ENCODE measurements at regions not wholly inside any gene's neighbourhood (a gene's known extent, or its start where the extent isn't known, plus 50 kb on each side); places are given as distances from the start of the nearest gene placed in this dataset.
"Not testable (repeated sequence)": the region's sequence is repeated elsewhere in the genome, so short reads cannot be mapped to it uniquely, and the experiment has no call there.

DNA sequence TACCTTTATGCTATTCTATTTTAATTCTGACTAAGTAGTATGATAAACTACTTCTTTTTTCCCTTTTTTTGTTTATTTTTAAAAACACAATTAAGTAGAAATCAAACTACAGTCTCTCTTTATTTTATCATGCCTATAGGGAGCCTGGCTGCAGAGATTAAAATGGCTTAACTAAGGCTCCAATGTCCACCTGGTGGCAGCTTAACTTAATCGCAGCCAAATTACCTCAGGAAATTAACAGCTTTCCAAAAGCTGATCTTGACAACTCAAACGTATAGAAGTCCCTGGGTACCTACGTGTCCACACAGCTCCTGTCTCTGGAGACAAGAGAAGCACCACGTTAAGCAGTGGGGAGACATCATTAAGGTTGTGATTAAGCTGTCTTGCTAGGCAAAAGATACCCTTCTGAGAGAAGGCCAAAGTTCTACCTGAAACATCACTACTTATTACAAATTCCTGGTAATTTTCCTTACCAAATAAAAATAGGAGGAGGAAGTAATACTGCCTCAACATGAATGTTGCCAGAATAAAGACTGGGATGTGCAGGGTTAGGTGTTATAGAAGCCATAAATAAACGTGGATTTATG is 63.2 kb upstream of the SNX19 start:
- DNase-seq: peak; percentile 39

DNA sequence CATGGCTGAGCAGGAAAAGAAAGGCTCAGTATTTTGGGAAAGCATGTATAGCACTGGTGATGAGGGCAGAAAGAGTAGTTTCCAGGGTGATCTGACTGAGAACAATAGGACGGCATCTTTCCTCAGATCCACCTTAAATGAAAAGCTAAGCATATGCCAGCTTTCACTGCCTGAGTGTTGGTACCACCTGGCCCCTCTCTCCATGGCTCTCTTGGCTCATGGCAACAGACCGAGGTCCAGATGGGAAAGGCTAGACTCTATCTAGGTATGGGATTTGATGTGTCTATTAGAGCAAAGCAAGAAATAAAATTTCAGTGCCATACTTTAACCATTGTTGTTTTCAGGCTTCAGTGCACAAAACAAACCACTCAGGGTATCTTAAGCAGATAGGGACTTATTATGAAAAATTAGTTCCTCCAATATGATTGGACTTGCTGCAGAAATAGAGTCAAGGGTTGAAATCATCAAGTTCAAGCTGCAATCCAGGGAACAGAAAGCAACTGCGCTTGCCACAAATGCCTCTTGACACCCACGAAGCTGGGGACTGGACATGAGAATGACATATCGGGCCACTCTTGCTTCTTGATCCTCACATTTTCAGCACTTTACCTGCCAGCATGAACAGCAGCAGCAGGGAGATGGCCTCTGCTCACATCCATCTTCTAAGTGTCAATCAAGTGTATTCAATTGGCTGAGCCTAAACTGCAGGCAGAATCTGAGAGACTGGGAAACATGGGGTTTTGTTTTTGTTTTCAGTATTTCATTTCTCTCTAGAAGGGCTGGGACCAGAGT is 64.0 kb upstream of the SNX19 start:
- DNase-seq: no peak

DNA sequence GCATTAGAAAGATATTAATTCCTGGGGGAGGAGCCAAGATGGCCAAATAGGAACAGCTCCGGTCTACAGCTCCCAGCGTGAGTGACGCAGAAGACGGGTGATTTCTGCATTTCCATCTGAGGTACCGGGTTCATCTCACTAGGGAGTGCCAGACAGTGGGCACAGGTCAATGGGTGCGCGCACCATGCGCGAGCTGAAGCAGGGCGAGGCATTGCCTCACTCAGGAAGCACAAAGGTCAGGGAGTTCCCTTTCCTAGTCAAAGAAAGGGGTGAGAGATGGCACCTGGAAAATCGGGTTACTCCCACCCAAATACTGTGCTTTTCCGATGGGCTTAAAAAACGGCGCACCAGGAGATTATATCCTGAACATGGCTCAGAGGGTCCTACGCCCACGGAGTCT is 68.0 kb upstream of the SNX19 start:
- not testable (repeated sequence) for DNase-seq

DNA sequence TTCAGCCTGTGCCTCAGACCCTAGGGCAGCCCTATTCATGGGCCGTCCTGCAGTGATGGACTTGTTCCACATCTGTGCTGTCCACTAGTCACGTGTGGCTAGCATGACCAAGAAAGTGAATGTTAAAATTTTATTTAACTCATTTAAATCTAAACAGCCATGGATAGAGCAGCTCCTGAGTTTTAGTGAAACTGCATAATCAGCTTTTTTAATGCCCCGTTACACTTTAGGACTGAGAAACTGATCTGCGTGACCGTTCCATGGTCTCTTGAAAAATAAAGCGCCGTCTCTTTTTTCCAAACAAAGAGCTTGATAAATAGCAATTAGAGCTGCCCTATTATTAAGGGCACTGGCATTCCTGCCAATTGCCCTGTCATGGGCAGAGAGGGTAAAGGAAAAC is 76.5 kb upstream of the SNX19 start:
- DNase-seq: no peak

DNA sequence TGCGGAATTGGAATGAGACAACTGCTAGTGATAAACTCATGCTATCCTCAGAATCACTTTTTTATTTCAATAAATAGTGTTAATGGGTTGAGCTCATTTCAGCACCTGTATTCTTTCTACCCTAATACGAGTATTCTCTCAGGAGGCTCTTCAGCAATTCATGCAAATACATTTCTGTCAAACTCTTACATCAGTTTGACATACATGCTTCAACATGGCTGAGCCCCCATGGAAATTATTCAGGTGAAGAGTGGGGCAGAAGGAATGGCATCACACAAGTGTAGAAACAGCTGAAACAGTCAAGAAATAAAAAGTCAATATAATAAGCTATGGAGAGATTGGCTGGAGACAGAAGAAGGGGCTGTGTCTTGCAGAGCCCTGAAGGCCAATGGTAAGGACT is 77.8 kb upstream of the SNX19 start:
- no peak for DNase-seq

DNA sequence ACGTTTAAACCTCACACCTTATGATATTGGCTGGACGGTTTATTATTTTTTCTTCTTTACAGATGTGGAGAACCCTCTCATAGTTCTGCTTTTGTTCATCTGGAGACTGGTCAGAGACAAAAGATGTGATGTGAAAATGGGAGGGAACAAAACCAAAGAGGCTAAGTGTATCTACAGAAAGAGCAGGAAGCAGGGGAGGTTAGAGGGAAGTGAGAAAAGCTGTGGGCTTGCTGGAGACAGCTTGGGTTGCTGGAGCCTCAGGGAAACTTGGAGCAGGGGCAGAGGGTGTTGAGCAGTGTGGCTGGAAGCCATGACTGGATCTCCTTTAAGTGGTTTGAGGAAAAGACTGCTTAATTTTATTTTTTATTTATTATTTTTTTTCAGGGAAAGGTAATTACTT is 79.0 kb upstream of the SNX19 start:
- DNase-seq: no peak

DNA sequence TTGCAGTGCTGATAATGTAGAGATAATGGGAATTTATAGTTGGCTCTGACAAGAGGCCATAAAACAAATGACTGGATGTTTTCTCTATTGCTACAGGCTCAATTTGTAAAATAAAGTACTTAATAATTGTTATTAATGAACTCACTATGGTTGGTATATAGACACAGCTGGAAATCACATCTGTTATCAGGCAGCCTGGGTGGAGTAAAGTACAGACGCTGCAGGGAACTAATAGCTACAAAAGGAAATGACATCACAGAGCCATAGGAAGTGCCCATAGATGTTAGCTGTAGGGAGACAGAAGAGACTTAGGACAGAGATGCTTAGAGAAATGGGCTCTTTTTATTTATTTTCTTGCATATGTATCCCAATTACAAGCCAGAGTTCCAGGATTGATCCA is 81.0 kb upstream of the SNX19 start:
- DNase-seq: no peak

DNA sequence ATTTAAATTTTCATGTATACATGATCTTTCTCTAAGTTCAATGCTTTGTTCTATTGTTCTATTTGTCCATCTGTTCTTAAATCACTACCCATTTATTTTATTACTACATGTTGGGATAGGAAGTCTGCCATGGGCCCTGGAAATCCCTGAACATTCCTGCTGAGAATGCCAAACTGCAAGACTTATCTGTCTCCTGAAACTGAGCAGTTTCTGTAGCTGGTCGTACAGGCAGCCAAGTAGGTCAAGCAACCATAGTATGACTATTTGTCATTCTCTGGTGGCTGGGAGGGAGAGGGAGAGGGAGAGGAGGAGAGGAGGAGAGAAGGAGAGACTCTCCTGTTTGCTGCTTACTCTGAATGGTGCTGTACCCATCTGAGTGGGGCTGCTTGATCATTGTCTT is 82.8 kb upstream of the SNX19 start:
- no peak for DNase-seq

DNA sequence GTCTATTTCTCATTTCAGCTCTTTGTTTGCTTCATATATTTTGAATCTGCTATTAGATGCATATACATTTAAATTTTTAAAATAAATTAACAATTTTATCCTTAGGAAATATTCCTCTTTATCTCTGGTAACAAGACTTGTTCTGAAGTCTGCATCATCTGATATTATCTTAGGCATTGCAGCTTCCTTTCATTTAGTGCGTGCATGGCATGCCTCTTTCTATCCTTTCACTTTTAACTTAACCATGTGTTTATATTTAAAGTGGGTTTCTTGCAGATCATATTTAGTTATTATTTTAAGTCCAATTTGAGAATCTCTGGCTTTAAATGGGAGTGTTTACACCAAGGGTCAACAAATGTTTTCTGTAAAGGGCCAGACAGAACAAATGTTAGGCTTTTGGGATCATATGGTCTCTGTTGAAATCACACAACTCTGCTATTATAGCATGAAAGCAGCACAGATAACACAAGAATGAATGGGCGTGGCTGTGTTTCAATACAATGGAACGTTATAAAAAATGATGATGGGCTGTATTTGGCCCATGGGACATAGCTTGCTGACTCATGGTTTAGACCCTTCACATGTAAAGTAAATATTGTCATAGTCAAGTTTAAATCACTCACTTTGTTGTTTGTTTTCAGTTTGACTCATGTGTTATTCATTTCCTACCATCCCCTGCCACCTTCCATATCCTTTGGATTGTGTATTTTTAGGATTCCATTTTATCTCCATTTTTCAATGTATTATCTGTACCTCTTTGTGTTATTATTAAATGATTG is 83.9 kb upstream of the SNX19 start:
- peak; percentile 18 for DNase-seq

DNA sequence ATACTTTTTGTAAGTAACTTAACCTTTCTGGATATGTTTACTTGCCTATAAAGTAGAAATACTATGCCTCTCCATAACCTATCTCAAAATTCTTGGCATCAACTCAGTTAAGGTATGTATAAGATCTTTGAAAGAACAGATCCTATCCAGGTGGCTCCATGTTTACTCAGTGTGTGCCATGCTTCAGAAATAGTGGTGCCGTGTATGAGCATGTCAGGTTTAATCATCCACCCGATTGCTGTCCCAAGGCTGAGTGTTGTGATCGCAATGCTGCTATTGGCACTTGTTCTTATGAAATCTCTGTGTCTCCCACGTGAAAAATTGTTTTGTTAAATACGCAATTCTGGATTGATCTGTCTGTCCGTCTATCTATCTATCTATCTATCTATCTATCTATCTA is 85.9 kb upstream of the SNX19 start:
- no peak for DNase-seq

DNA sequence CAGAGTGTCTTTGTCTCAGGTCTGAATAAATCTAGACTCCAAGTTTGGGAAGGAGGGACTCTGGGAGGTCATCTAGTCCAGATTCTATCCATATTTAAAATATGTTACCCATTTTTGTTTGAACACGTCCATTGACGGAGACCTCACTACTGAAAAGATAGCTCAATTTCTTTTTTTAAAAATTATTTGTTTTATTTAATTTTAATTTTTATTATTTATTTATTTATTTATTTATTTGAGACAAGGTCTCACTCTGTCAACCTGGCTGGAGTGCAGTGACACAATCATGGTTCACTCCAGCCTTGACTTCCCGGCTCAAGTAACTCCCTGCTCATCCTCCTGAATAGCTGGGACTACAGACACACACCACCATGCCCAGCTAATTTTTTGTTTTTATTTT is 89.5 kb upstream of the SNX19 start:
- DNase-seq: no peak

DNA sequence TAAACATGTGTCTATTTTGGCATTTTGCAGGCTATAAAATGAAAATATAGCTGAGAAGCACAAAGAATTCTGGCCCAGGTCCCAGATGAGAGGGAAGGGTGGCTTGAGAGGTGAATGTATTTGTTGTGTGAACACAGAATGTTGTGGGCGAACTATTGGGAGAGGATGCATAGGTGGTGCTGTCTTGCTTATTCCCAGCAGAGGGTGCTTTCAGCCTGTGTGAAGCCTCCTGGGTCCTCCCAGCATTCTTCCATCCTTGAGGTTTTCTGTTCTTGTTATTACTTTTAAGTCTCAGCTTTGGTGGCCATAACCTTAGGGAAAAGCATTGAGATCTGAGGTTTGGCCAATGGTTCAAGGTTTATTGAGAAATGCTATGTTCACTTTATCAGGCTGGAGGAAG is 108.7 kb upstream of the SNX19 start:
- no peak for DNase-seq

DNA sequence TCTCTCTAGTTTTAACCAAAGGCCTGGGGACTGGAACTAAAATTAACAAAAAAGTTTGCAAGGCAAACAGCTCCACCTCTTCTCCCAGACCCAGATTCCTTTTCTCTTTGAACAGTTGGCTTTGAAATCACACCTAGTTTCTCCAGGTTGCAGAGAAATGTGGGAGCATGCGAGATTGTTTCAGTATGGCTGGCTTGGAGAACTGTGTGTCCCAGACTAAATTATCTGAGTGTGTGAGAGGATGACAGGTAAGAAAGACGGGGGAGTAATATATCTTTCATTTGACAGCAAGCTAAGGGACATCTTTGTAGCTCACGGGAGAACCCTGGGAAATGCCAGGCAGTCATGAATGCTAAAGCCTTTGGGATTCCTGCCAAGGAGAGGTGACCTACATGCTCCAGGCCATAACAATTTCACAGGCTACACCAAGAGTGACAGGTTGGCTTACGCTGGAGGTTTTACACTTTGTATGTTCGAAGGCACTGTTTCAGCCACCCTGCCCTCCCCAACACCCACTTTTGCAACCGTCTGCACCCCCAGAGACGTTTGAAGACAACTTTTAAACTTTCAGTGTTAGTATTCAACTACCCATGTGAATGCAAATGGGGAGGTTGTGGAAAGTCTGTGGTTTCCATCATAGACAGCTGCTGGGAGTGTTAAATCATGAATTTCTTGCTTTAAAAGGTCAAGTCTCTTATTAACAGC is 109.3 kb upstream of the SNX19 start:
- no peak for DNase-seq

DNA sequence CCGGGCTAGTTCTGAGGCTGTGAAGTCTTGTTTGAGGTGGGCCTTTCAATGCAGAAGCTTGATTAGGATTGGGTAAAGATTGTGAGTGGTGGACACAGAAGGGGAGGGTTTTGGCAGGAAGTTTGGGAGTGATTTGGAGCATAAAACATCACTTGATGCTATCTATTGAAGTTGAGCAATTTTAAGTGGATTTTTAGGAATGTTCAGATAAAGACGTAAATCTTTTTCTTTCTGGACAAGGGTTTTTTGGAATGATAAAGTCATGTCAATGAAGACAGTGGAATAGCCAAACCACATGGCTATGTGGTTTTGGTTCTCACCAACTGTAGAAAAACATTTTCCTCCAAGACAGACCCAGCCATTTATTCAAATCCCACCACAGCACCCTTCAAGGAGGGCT is 111.2 kb upstream of the SNX19 start:
- no peak for DNase-seq

DNA sequence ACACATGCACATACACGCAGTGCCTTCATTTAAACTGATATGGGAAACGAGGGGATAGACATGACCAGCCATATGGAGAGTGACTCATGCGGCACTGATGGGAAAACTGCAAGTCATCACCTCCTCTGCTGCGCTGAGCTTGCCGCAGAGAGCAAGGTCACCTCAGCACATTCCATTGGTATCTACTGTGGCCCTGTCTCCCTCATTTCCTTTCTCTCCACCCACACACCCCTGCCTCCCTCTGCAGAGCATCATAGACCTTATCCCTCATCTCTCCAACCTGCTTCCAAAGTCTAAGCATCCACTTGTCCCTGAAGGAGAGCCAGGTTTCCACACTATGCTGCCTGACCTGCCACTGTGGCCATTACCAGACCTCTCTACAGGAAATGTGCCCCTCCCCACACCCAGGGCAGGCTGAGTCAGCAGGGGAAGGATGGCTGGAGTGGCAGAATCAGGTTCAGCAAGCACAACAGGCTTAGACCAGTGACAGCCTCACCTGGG is 116.9 kb upstream of the SNX19 start:
- DNase-seq: peak; percentile 41

DNA sequence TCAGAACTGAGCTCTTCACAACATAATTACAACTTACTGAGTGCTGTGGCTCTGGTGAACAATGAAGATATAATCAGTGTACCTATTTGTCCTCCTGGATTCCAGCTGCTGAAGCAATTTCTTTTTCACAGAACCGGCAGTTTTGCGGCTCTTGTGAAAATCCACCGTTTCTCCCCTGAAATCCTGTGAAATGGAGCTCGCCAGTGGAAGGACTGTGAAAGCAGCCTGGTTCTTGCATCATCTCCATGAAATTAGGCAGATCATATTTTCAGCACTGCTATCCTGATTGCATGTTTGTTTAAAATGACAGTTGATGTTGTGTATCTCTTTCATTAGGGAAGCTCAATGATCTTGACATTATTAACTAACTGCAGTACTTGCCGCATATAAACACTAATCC is 120.2 kb upstream of the SNX19 start:
- no peak for DNase-seq

DNA sequence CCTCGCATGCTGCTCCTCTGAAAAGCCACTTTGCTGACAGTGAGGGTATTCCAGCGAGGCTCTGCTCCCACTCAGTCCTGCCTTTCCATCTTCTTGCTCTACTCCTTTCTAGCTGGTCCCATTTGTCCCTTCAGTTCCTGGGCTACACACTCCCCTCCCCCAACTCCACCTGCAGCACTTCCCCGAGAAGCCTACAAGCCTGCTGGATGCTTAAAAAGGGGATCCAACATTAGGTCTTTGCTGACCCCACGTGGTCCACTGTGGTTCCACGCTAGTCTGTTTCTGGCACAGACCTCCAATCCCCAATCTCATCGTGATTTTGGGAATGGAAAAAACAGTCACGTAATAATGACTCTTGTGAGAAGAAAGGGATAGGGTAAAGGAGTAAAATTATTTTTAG is 121.6 kb upstream of the SNX19 start:
- DNase-seq: no peak

DNA sequence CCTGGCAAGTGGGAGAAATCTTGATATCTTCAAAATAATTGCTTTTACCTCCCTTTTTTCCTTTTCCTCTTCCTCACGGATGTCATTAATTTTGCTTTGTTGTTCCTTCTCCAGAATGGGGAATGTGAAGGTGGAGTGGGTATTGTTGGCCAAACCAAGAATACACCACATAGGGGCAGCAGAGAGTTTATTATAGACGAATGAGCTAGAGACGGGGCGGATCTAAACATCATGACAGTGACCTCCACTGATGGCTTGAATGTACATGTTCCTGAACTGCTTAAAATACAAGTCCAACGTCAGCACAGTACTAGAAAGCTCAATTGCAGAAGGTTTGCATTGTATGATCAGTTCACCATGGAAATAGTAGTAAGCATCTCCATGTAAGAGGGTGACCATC is 122.3 kb upstream of the SNX19 start:
- DNase-seq: peak; percentile 55

DNA sequence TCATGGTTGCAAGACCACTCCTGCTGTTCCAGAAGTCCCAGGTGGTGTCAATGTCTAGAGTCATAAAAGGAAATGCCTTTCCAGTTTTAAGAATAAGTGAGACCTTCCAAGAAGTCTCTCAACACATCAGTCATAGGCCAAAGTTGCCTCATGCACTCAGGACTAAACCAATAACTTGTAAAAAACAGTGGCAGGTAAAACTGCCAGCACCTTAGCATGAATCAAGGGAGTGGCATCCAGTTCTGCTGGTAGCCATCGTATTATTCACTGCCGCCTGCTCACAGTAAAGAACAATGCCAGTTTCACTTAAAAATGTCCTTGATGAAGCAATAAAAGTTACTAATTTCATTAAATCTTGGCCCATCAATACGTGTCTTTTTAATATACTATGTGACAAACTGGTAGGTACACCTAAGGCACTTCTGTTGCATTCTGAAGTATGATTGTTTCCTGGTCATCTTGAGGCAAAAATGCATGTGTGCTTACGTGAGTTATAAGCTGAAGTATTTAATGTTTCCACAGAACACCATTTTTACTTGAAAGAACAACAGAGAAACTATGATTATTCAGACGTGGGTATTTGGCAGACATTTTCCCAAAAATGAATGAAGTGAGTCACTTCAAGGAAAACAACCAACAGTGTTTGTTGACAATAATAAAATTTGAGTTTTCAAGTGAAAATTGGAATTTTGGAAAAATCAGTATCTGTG is 125.2 kb upstream of the SNX19 start:
- DNase-seq: no peak

DNA sequence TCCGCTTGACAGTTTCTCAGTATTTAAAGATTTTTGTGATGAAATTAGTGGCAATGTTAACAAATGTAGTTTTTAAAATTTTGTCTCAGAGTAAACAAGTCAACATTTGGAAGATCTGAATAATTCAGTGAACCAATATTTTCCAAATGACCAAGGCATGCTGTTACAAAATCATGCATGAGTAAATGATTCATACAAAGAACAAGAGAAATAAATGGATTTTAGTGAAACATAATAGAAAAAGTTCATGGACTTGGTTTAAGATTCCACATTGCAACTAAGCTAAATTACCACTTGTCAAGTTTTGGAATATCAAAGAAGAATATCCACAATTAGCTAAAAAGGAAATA is 125.7 kb upstream of the SNX19 start:
- no peak for DNase-seq

DNA sequence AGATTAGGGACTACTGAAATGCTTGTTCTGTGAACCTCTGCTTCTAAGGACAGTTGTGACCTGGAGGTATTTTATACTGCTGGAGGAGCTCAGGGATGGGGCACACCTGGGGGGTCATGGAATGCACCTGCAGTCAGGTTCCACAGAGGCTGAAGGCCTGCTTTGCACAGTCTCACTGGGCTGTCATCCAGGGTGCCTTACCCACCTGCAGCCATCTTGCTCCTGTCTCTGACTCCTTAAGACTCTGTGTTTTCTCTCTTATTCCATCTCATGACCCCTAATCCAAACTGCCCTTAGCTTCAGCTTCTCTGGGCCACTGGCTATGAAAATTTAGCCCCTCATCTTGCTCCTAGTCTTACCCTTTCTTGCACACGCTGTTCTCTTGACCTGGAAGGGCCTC is 127.0 kb upstream of the SNX19 start:
- DNase-seq: no peak

DNA sequence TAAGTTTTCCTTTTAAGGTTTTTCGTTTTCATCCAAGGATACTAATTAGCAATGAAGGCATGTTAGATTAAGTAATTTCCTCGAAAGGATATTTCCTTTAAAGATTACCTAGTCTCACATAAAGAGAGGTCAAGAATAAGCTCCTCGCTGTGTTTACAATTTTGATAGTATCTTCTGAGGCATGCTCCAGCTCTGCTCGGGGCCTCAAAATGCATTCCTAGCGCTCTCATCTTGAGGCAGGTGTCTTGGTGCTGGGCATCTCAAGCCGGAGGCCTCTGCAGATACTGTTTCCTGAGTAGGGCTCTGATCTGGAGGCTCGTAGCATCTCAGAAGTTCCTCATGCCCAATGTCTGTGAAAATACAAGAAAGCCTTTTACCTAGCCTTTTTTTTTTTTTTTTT is 128.6 kb upstream of the SNX19 start:
- DNase-seq: no peak

DNA sequence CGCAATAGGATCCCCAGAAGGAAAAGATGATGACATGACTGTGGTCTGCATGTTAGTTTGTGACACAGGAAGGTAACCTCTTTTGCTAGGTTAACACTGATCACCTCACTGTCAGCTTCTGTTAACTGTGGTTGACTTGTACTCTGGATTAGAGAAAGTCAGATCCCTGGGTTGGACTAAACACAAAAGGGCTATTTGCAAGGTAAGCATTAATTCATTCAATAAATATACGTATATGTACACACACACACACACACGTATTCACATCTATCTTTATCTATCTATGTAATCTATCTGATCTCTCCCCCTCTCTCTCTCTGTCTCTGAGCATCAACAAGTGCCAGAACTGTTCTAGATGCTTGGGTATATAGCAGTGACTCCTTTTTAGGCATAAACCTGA is 136.1 kb upstream of the SNX19 start:
- DNase-seq: no peak
